Lung (tissue), 11 donors: ENCODE measurements at regions not wholly inside any gene's neighbourhood (a gene's known extent, or its start where the extent isn't known, plus 50 kb on each side); places are given as distances from the start of the nearest gene placed in this dataset.

Source experiments
- ATAC-seq: fragments of 200-7000 bp; cut with Tn5 transposase; one replicate; pipeline ENCODE4 v1.9.1; 2020; ENCODE audit warnings: moderate number of reproducible peaks; ENCODE audit not compliant: insufficient read depth, low FRiP score
- DNase-seq, 3 donors: peaks; one replicate each; pipeline ENCODE4 v3.0.0-alpha.2; 2013 to 2017
- H3K27ac ChIP-seq, 2 donors: one replicate each; pipeline ENCODE4 v1.5.1; 2013; ENCODE audit warnings: mild to moderate bottlenecking in 2 of 2, moderate library complexity in 2 of 2, control low read depth in 1 of 2, inconsistent platforms in 1 of 2, low read depth in 1 of 2, low read length in 1 of 2
- H3K27me3 ChIP-seq, 3 donors: one replicate each; pipeline ENCODE4 v1.5.1; 2013; ENCODE audit warnings: low read length in 2 of 3; ENCODE audit not compliant: control insufficient read depth in 3 of 3, insufficient read depth in 3 of 3
- H3K36me3 ChIP-seq, 4 donors: one replicate each; pipeline ENCODE4 v1.5.1; 2013; ENCODE audit warnings: low read length in 4 of 4, mild to moderate bottlenecking in 1 of 4, moderate library complexity in 1 of 4; ENCODE audit not compliant: control insufficient read depth in 4 of 4, insufficient read depth in 4 of 4
- H3K4me1 ChIP-seq, 5 donors: one replicate each; pipeline ENCODE4 v1.5.1; 2013; ENCODE audit warnings: low read length in 5 of 5, mild to moderate bottlenecking in 2 of 5, moderate library complexity in 1 of 5; ENCODE audit not compliant: control insufficient read depth in 5 of 5, insufficient read depth in 5 of 5
- H3K4me3 ChIP-seq: one replicate; pipeline ENCODE4 v1.5.1; 2013; ENCODE audit warnings: mild to moderate bottlenecking, control low read depth, moderate library complexity
- H3K9ac ChIP-seq, 2 donors: one replicate each; pipeline ENCODE4 v1.5.1; 2013; ENCODE audit warnings: low read length in 2 of 2, control low read depth in 1 of 2; ENCODE audit not compliant: insufficient read depth in 1 of 2
- H3K9me3 ChIP-seq, 4 donors: one replicate each; pipeline ENCODE4 v1.5.1; 2013; ENCODE audit warnings: low read length in 3 of 4, mild to moderate bottlenecking in 1 of 4, moderate library complexity in 1 of 4; ENCODE audit not compliant: control insufficient read depth in 4 of 4, insufficient read depth in 3 of 4
- CTCF ChIP-seq: IDR thresholded peaks from 2 replicates; pipeline ENCODE4 v1.5.1; 2012; ENCODE audit warnings: mild to moderate bottlenecking; ENCODE audit errors: control extremely low read depth, extremely low read depth
- WGBS, 2 donors: extraction: QIAGEN DNeasy Blood & Tissue Kit; methylation state at CpG; one replicate each; pipeline ENCODE4 v1.1.7; 2013; 5-methylcytosine and 5-hydroxymethylcytosine counted together
- donor health status: control.
- donor health status: control.
- donor health status: Bipolar disorder and iron deficiency.
- donor health status: healthy.
- donor health status: DM: yes; HTN: yes; CAD: no.

GRCh38 chr22:22796724-22797123, 90.9 kb upstream of the IGLL5 start:
- WGBS, 2 donors: 70 to 97% methylated on average over 2 of the region's 2 CpGs
- no peak overlapping the region for H3K9ac ChIP-seq
- no peaks in the 10 kb centered on the region for H3K9me3 ChIP-seq
- no peak overlapping the region for H3K27ac ChIP-seq
- no peaks in the 10 kb centered on the region for H3K4me1 ChIP-seq
- H3K4me3 ChIP-seq: no peak overlapping the region
- ATAC-seq (no peak), DNase-seq (no peak)
- H3K36me3 ChIP-seq: no peaks in the 10 kb centered on the region
- H3K27me3 ChIP-seq: no peaks in the 10 kb centered on the region
- no peak for TF ChIP-seq CTCF

- WGBS, 2 donors: 60 to 63% methylated on average over 3 of the region's 3 CpGs
- no peak for DNase-seq
Measured at GRCh38 chr22:22798232-22798616, 89.4 kb upstream of the IGLL5 start.

GRCh38 chr22:22798716-22799115, 88.9 kb upstream of the IGLL5 start:
- H3K4me3 ChIP-seq: no peak overlapping the region
- H3K27me3 ChIP-seq: no peaks in the 10 kb centered on the region
- H3K27ac ChIP-seq: no peak overlapping the region
- TF ChIP-seq CTCF: no peak
- H3K36me3 ChIP-seq: no peaks in the 10 kb centered on the region
- H3K9me3 ChIP-seq: no peaks in the 10 kb centered on the region
- no peak overlapping the region for H3K9ac ChIP-seq
- ATAC-seq (no peak), DNase-seq (no peak)
- WGBS, 2 donors: 87 to 95% methylated on average over 1 of the region's 1 CpG
- H3K4me1 ChIP-seq: no peaks in the 10 kb centered on the region

More at GRCh38 chr22:22798232-22798616, 89.4 kb upstream of the IGLL5 start:
- Histone ChIP-seq H3K4me3 (no peak overlapping the region), H3K36me3 (no peaks in the 10 kb centered on the region), H3K4me1 (no peaks in the 10 kb centered on the region), H3K9me3 (no peaks in the 10 kb centered on the region), H3K27me3 (no peaks in the 10 kb centered on the region), H3K9ac (no peak overlapping the region), H3K27ac (no peak overlapping the region)
- no peak for ATAC-seq
- TF ChIP-seq CTCF: no peak

GRCh38 chr22:22799561-22799960, 88.1 kb upstream of the IGLL5 start:
- Histone ChIP-seq H3K36me3 (no peaks in the 10 kb centered on the region), H3K27me3 (no peaks in the 10 kb centered on the region), H3K27ac (no peak overlapping the region), H3K4me3 (no peak overlapping the region), H3K4me1 (no peaks in the 10 kb centered on the region), H3K9me3 (no peaks in the 10 kb centered on the region), H3K9ac (no peak overlapping the region)
- no peak for ATAC-seq
- no peak for TF ChIP-seq CTCF
- WGBS, 2 donors: 63 to 75% methylated on average over 4 of the region's 4 CpGs
- no peak for DNase-seq
